Activated T-cell treated with anti-CD3 and anti-CD28 coated beads, Interleukin-2, amount 50 U/mL, for 72 hours (primary cell): ENCODE measurements at regions not wholly inside any gene's neighbourhood (a gene's known extent, or its start where the extent isn't known, plus 50 kb on each side); places are given as distances from the start of the nearest gene placed in this dataset.
"Not testable (repeated sequence)": the region's sequence is repeated elsewhere in the genome, so short reads cannot be mapped to it uniquely, and the experiment has no call there.

Experiments
- ATAC-seq, 2 donors: fragments of 150-1000 bp; cut with Tn5 transposase; replicated peaks in 1 of 2; 2 replicates each; pipeline ENCODE4 v1.10.0; 2021; ENCODE audit warnings: moderate library complexity in 2 of 2, mild to moderate bottlenecking in 1 of 2
- DNase-seq, 2 donors: peaks; one replicate each; pipeline ENCODE4 v3.0.0; 2021 to 2022; ENCODE audit warnings: mixed read lengths in 1 of 2
- H3K27ac Mint-ChIP-seq: one replicate; pipeline ENCODE4 v1.8.0; 2022; ENCODE audit warnings: mild to moderate bottlenecking, moderate library complexity, mixed read lengths
- H3K27me3 Mint-ChIP-seq: one replicate; pipeline ENCODE4 v1.8.0; 2022; ENCODE audit warnings: low read depth, mixed read lengths
- H3K36me3 Mint-ChIP-seq, 2 donors: one replicate each; pipeline ENCODE4 v1.8.0; 2022; ENCODE audit warnings: mixed read lengths in 2 of 2, mild to moderate bottlenecking in 1 of 2; ENCODE audit not compliant: insufficient read depth in 2 of 2
- H3K4me1 Mint-ChIP-seq: one replicate; pipeline ENCODE4 v1.8.0; 2022; ENCODE audit warnings: low read depth, mixed read lengths
- H3K4me3 Mint-ChIP-seq, 2 donors: one replicate each; pipeline ENCODE4 v1.8.0; 2022; ENCODE audit warnings: mild to moderate bottlenecking in 2 of 2, mixed read lengths in 2 of 2, moderate library complexity in 2 of 2
- H3K9me3 Mint-ChIP-seq, 2 donors: one replicate each; pipeline ENCODE4 v1.8.0; 2022; ENCODE audit warnings: mixed read lengths in 2 of 2

- ATAC-seq (no peak), DNase-seq (no peak)
- no peaks in the 10 kb centered on the region for H3K36me3 Mint-ChIP-seq
- peaks cover 8% of the 10 kb centered on the region for H3K27me3 Mint-ChIP-seq
- no peak overlapping the region for H3K4me3 Mint-ChIP-seq
- H3K4me1 Mint-ChIP-seq: no peaks in the 10 kb centered on the region
- no peaks in the 10 kb centered on the region for H3K9me3 Mint-ChIP-seq
- no peak overlapping the region for H3K27ac Mint-ChIP-seq
These were observed 93.8 kb downstream of the GPR63 start for GRCh38 chr6:96743496-96743895.

GRCh38 chr6:96742702-96743101, 94.6 kb downstream of the GPR63 start:
- Mint-ChIP-seq H3K4me1 (no peaks in the 10 kb centered on the region), H3K27me3 (peaks cover 6% of the 10 kb centered on the region), H3K36me3 (no peaks in the 10 kb centered on the region), H3K27ac (no peak overlapping the region), H3K4me3 (no peak overlapping the region), H3K9me3 (no peaks in the 10 kb centered on the region)
- DNase-seq: no peak
- no peak for ATAC-seq

- Mint-ChIP-seq H3K27me3 (no peaks in the 10 kb centered on the region), H3K36me3 (no peaks in the 10 kb centered on the region), H3K9me3 (no peaks in the 10 kb centered on the region), H3K4me3 (no peak overlapping the region), H3K27ac (no peak overlapping the region), H3K4me1 (no peaks in the 10 kb centered on the region)
- DNase-seq: no peak
- ATAC-seq: no peak
These were observed 101.9 kb downstream of the GPR63 start for GRCh38 chr6:96735332-96735731.

GRCh38 chr6:96727144-96727543, 110.1 kb downstream of the GPR63 start:
- H3K4me3 Mint-ChIP-seq: no peak overlapping the region
- no peaks in the 10 kb centered on the region for H3K9me3 Mint-ChIP-seq
- DNase-seq (no peak), ATAC-seq (no peak)
- H3K36me3 Mint-ChIP-seq: no peaks in the 10 kb centered on the region
- H3K4me1 Mint-ChIP-seq: no peaks in the 10 kb centered on the region
- H3K27me3 Mint-ChIP-seq: peaks cover 14% of the 10 kb centered on the region
- no peak overlapping the region for H3K27ac Mint-ChIP-seq

- Mint-ChIP-seq H3K4me3 (no peak overlapping the region), H3K27ac (no peak overlapping the region), H3K27me3 (peaks cover 20% of the 10 kb centered on the region), H3K4me1 (no peaks in the 10 kb centered on the region), H3K9me3 (no peaks in the 10 kb centered on the region), H3K36me3 (no peaks in the 10 kb centered on the region)
- DNase-seq (no peak), ATAC-seq (no peak)
These were observed 112.0 kb downstream of the GPR63 start for GRCh38 chr6:96725296-96725695.

- Mint-ChIP-seq H3K36me3 (no peaks in the 10 kb centered on the region), H3K27ac (no peak overlapping the region), H3K27me3 (peaks cover 20% of the 10 kb centered on the region), H3K4me1 (no peaks in the 10 kb centered on the region), H3K4me3 (no peak overlapping the region), H3K9me3 (no peaks in the 10 kb centered on the region)
- DNase-seq (no peak), ATAC-seq (no peak)
These were observed 112.6 kb downstream of the GPR63 start for GRCh38 chr6:96724641-96725040.

GRCh38 chr6:96723362-96723761, 113.9 kb downstream of the GPR63 start:
- DNase-seq (no peak), ATAC-seq (no peak)
- Mint-ChIP-seq H3K27ac (no peak overlapping the region), H3K36me3 (no peaks in the 10 kb centered on the region), H3K4me1 (no peaks in the 10 kb centered on the region), H3K4me3 (no peak overlapping the region), H3K27me3 (peaks cover 17% of the 10 kb centered on the region), H3K9me3 (no peaks in the 10 kb centered on the region)

GRCh38 chr6:96721227-96721626, 116.0 kb downstream of the GPR63 start:
- H3K4me3 Mint-ChIP-seq: no peak overlapping the region
- no peak for ATAC-seq
- H3K27ac Mint-ChIP-seq: no peak overlapping the region
- no peaks in the 10 kb centered on the region for H3K36me3 Mint-ChIP-seq
- no peaks in the 10 kb centered on the region for H3K4me1 Mint-ChIP-seq
- H3K9me3 Mint-ChIP-seq: no peaks in the 10 kb centered on the region
- no peak for DNase-seq
- peaks cover 25% of the 10 kb centered on the region for H3K27me3 Mint-ChIP-seq

GRCh38 chr6:96716221-96716620, 121.1 kb downstream of the GPR63 start:
- Mint-ChIP-seq H3K4me1 (no peaks in the 10 kb centered on the region), H3K27me3 (peaks cover 16% of the 10 kb centered on the region), H3K4me3 (no peak overlapping the region), H3K36me3 (no peaks in the 10 kb centered on the region), H3K9me3 (no peaks in the 10 kb centered on the region), H3K27ac (no peak overlapping the region)
- ATAC-seq: no peak
- DNase-seq: no peak

- no peaks in the 10 kb centered on the region for H3K9me3 Mint-ChIP-seq
- no peak for DNase-seq
- no peak overlapping the region for H3K4me3 Mint-ChIP-seq
- ATAC-seq: no peak
- no peaks in the 10 kb centered on the region for H3K4me1 Mint-ChIP-seq
- peaks cover 12% of the 10 kb centered on the region for H3K27me3 Mint-ChIP-seq
- no peak overlapping the region for H3K27ac Mint-ChIP-seq
- no peaks in the 10 kb centered on the region for H3K36me3 Mint-ChIP-seq
These were observed 121.7 kb downstream of the GPR63 start for GRCh38 chr6:96715608-96716007.

- no peaks in the 10 kb centered on the region for H3K36me3 Mint-ChIP-seq
- H3K4me1 Mint-ChIP-seq: no peaks in the 10 kb centered on the region
- H3K9me3 Mint-ChIP-seq: no peaks in the 10 kb centered on the region
- no peak overlapping the region for H3K27ac Mint-ChIP-seq
- H3K4me3 Mint-ChIP-seq: no peak overlapping the region
- DNase-seq (peak; percentile 1 to 12), ATAC-seq (peak; percentile 97 to 98)
- H3K27me3 Mint-ChIP-seq: no peaks in the 10 kb centered on the region
These were observed 132.6 kb downstream of the GPR63 start for GRCh38 chr6:96704713-96705112.

- Mint-ChIP-seq H3K4me1 (no peaks in the 10 kb centered on the region), H3K27me3 (peaks cover 5% of the 10 kb centered on the region), H3K4me3 (no peak overlapping the region), H3K27ac (no peak overlapping the region), H3K9me3 (no peaks in the 10 kb centered on the region), H3K36me3 (no peaks in the 10 kb centered on the region)
- no peak for ATAC-seq
- no peak for DNase-seq
These were observed 134.7 kb downstream of the GPR63 start for GRCh38 chr6:96702626-96703025.

- Mint-ChIP-seq H3K9me3 (no peaks in the 10 kb centered on the region), H3K4me1 (no peaks in the 10 kb centered on the region), H3K27me3 (peaks cover 11% of the 10 kb centered on the region), H3K4me3 (no peak overlapping the region), H3K36me3 (no peaks in the 10 kb centered on the region), H3K27ac (no peak overlapping the region)
- ATAC-seq (no peak), DNase-seq (no peak)
These were observed 136.4 kb downstream of the GPR63 start for GRCh38 chr6:96700915-96701314.

- H3K27ac Mint-ChIP-seq, H3K4me1 Mint-ChIP-seq, H3K4me3 Mint-ChIP-seq, H3K36me3 Mint-ChIP-seq, DNase-seq, ATAC-seq, H3K9me3 Mint-ChIP-seq: not testable (repeated sequence)
- peaks cover 19% of the 10 kb centered on the region for H3K27me3 Mint-ChIP-seq
These were observed 131.5 kb downstream of the FHL5 start for GRCh38 chr6:96694429-96694828.
